ENCODE measurements at regions not wholly inside any gene's neighbourhood (a gene's known extent, or its start where the extent isn't known, plus 50 kb on each side); places are given as distances from the start of the nearest gene placed in this dataset.

DNA sequence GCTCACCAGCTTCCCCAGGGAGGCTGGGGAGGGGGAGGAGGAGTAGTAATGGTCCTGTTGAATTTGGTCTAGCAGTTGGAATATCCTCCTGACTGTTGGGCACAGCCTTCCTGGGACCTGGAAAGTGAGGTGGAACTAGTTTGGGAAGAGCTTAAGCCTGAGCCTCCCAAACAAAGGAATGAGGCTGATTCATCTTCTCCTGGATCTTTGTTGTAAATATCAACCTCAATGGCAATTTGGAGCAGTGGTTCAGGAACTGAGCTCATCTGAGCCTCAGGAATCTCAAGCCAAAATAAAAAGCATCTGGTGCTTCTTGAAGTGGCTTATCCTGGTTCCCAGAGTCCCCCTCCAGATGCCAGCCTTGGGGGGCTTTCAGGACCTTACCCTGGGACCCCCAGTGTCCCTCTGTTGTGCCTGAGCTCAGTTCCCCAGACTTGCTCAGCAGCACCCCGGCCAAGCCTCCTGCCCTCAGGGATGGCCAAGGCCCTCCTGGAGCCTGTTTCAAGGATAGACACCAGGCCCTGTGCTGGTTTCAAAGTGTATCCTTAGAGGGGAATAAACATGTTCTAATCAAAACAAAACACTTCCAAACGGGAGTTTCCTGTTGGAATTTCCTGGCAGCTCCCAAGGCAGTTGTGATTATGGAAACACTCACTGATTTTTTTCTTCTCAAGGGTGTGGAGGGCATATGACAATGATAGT, 112.6 kb downstream of the DDX1 start:
- DNase-seq (no peak), ATAC-seq (ENCODE audit: poor library complexity) (no peak)
- Mint-ChIP-seq H3K27me3 (peaks cover 6% of the 10 kb centered on the region), H3K4me1 (ENCODE audit: low read depth) (no peaks in the 10 kb centered on the region), H3K9me3 (no peaks in the 10 kb centered on the region), H3K27ac (no peak overlapping the region), H3K4me3 (no peak overlapping the region), H3K36me3 (ENCODE audit: low read depth) (no peaks in the 10 kb centered on the region)
- H3K9me3 ChIP-seq (ENCODE audit: control insufficient read depth in 1 of 2, insufficient read depth in 1 of 2, low read length in 2 of 2): no peaks in the 10 kb centered on the region
- H3K27me3 ChIP-seq (ENCODE audit: control insufficient read depth in 1 of 2, insufficient read depth in 2 of 2, low read length in 2 of 2): no peaks in the 10 kb centered on the region
- no peaks in the 10 kb centered on the region for H3K4me1 ChIP-seq (ENCODE audit: insufficient read depth, low read length)
- H3K4me3 ChIP-seq (ENCODE audit: low read length): no peak overlapping the region
- no peak overlapping the region for H3K27ac ChIP-seq (ENCODE audit: low read depth in 1 of 2, low read length in 2 of 2)
- TF ChIP-seq, protein P1, sequence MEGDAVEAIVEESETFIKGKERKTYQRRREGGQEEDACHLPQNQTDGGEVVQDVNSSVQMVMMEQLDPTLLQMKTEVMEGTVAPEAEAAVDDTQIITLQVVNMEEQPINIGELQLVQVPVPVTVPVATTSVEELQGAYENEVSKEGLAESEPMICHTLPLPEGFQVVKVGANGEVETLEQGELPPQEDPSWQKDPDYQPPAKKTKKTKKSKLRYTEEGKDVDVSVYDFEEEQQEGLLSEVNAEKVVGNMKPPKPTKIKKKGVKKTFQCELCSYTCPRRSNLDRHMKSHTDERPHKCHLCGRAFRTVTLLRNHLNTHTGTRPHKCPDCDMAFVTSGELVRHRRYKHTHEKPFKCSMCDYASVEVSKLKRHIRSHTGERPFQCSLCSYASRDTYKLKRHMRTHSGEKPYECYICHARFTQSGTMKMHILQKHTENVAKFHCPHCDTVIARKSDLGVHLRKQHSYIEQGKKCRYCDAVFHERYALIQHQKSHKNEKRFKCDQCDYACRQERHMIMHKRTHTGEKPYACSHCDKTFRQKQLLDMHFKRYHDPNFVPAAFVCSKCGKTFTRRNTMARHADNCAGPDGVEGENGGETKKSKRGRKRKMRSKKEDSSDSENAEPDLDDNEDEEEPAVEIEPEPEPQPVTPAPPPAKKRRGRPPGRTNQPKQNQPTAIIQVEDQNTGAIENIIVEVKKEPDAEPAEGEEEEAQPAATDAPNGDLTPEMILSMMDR (IDR thresholded peaks at IDR 0.05): no peak
- H3K36me3 ChIP-seq (ENCODE audit: insufficient read depth, low read length): no peaks in the 10 kb centered on the region
- ChIA-PET POLR2A (no interaction called here), CTCF (no interaction called here)
- intact Hi-C loops (cut with DNase I, micrococcal nuclease): no loop called here

DNA sequence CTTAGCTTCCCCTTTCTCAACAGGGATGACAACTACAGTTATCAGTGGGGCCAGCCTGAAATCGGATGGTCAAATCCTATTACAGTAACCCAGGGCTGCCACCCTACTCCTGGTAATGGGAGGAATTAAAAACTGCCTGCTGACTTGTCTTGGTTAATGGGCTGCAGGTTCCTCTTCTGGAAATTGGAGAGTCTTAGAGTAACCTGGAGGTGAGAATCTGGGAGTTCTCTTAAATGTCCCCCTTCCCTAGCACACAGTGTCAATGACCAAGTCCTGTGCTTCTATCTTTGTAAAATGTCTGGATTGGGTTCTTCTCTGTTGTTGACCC, 113.1 kb downstream of the DDX1 start:
- no peak for ATAC-seq (ENCODE audit: poor library complexity)
- Mint-ChIP-seq H3K27ac (no peak overlapping the region), H3K4me1 (ENCODE audit: low read depth) (no peaks in the 10 kb centered on the region), H3K4me3 (no peak overlapping the region), H3K9me3 (no peaks in the 10 kb centered on the region), H3K27me3 (peaks cover 6% of the 10 kb centered on the region), H3K36me3 (ENCODE audit: low read depth) (no peaks in the 10 kb centered on the region)
- ChIA-PET POLR2A (no interaction called here), CTCF (no interaction called here)
- no peaks in the 10 kb centered on the region for H3K27me3 ChIP-seq (ENCODE audit: control insufficient read depth in 1 of 2, insufficient read depth in 2 of 2, low read length in 2 of 2)
- no peak overlapping the region for H3K4me3 ChIP-seq (ENCODE audit: low read length)
- no peaks in the 10 kb centered on the region for H3K36me3 ChIP-seq (ENCODE audit: insufficient read depth, low read length)
- intact Hi-C loops (cut with DNase I, micrococcal nuclease): no loop called here
- H3K27ac ChIP-seq (ENCODE audit: low read depth in 1 of 2, low read length in 2 of 2): no peak overlapping the region
- TF ChIP-seq, protein P1 (IDR thresholded peaks at IDR 0.05): no peak
- DNase-seq: no peak
- H3K9me3 ChIP-seq (ENCODE audit: control insufficient read depth in 1 of 2, insufficient read depth in 1 of 2, low read length in 2 of 2): no peaks in the 10 kb centered on the region
- no peaks in the 10 kb centered on the region for H3K4me1 ChIP-seq (ENCODE audit: insufficient read depth, low read length)

DNA sequence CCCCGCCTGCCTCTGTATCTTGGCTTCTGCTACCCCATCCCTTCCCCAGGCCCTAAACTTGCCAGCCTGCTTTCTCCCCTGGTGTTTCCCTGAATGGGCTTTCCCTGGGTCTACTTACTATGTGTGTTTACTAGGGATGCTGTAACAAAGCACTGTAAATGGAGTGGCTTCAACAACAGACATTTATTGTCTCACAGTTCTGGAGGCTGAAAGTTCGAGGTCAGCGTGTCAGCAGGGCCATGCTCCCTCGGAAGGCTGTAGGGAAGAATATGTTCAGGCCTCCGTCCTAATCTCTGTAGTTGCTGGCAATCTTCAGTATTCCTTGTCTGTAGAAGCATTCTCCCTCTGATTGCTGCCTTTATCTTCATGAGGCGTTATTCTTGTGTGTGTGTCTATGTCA, 113.6 kb downstream of the DDX1 start:
- Histone ChIP-seq H3K27ac (ENCODE audit: low read depth in 1 of 2, low read length in 2 of 2) (no peak overlapping the region), H3K9me3 (ENCODE audit: control insufficient read depth in 1 of 2, insufficient read depth in 1 of 2, low read length in 2 of 2) (no peaks in the 10 kb centered on the region), H3K36me3 (ENCODE audit: insufficient read depth, low read length) (no peaks in the 10 kb centered on the region), H3K4me3 (ENCODE audit: low read length) (no peak overlapping the region), H3K4me1 (ENCODE audit: insufficient read depth, low read length) (no peaks in the 10 kb centered on the region), H3K27me3 (ENCODE audit: control insufficient read depth in 1 of 2, insufficient read depth in 2 of 2, low read length in 2 of 2) (no peaks in the 10 kb centered on the region)
- Mint-ChIP-seq H3K27ac (no peak overlapping the region), H3K4me3 (no peak overlapping the region), H3K27me3 (peaks cover 6% of the 10 kb centered on the region), H3K4me1 (ENCODE audit: low read depth) (no peaks in the 10 kb centered on the region), H3K9me3 (no peaks in the 10 kb centered on the region), H3K36me3 (ENCODE audit: low read depth) (no peaks in the 10 kb centered on the region)
- ATAC-seq (ENCODE audit: poor library complexity) (no peak), DNase-seq (no peak)
- TF ChIP-seq, protein P1 (IDR thresholded peaks at IDR 0.05): no peak
- CTCF ChIA-PET: no interaction called here
- intact Hi-C loops (cut with DNase I, micrococcal nuclease): no loop called here
- POLR2A ChIA-PET: no interaction called here
